ENCODE measurements at regions not wholly inside any gene's neighbourhood (a gene's known extent, or its start where the extent isn't known, plus 50 kb on each side); places are given as distances from the start of the nearest gene placed in this dataset.
A peak's percentile ranks its signal among the peaks of the same experiment; 100 is the strongest.

GRCh38 chr5:158178535-158178934 is 319.6 kb upstream of the CLINT1 start:
- no peak for DNase-seq

GRCh38 chr5:158177146-158177545 is 318.2 kb upstream of the CLINT1 start:
- no peak for DNase-seq

- DNase-seq, result no peak
These were observed 317.1 kb upstream of the CLINT1 start for GRCh38 chr5:158175934-158176481.

- DNase-seq, result peak; percentile 50
These were observed 316.2 kb upstream of the CLINT1 start for GRCh38 chr5:158174918-158175851.

GRCh38 chr5:158174026-158174425 is 315.1 kb upstream of the CLINT1 start:
- DNase-seq, result no peak

GRCh38 chr5:158172005-158172404 is 313.1 kb upstream of the CLINT1 start:
- no peak for DNase-seq

GRCh38 chr5:158170534-158170933 is 311.6 kb upstream of the CLINT1 start:
- no peak for DNase-seq

GRCh38 chr5:158170060-158170459 is 311.1 kb upstream of the CLINT1 start:
- DNase-seq, result no peak

- no peak for DNase-seq
These were observed 307.5 kb upstream of the CLINT1 start for GRCh38 chr5:158166424-158166823.

- DNase-seq, result no peak
These were observed 306.7 kb upstream of the CLINT1 start for GRCh38 chr5:158165647-158166046.

GRCh38 chr5:158164296-158165047 is 305.5 kb upstream of the CLINT1 start:
- no peak for DNase-seq

GRCh38 chr5:158163451-158164295 is 304.7 kb upstream of the CLINT1 start:
- no peak for DNase-seq

GRCh38 chr5:158162479-158163034 is 303.6 kb upstream of the CLINT1 start:
- DNase-seq, result no peak

GRCh38 chr5:158162026-158162425 is 303.1 kb upstream of the CLINT1 start:
- DNase-seq, result no peak

- no peak for DNase-seq
These were observed 300.7 kb upstream of the CLINT1 start for GRCh38 chr5:158159621-158160020.

- DNase-seq, result no peak
These were observed 297.0 kb upstream of the CLINT1 start for GRCh38 chr5:158155811-158156505.

- no peak for DNase-seq
These were observed 296.1 kb upstream of the CLINT1 start for GRCh38 chr5:158155067-158155466.

GRCh38 chr5:158154226-158155005 is 295.5 kb upstream of the CLINT1 start:
- no peak for DNase-seq

- DNase-seq, result no peak
These were observed 294.6 kb upstream of the CLINT1 start for GRCh38 chr5:158153508-158153907.

GRCh38 chr5:158152136-158152535 is 293.2 kb upstream of the CLINT1 start:
- no peak for DNase-seq

- no peak for DNase-seq
These were observed 288.3 kb upstream of the CLINT1 start for GRCh38 chr5:158147227-158147626.

All from stimulated activated CD4-positive, alpha-beta T cell treated with anti-CD3 and anti-CD28 coated beads, Interleukin-4, amount 100 ng/mL, for 24 hours (primary cell).